Thoracic aorta (tissue), 2 donors: ENCODE measurements at regions not wholly inside any gene's neighbourhood (a gene's known extent, or its start where the extent isn't known, plus 50 kb on each side); places are given as distances from the start of the nearest gene placed in this dataset.

Source experiments
- ATAC-seq: fragments of 150-250 bp; one replicate; pipeline ENCODE4 v1.8.0; 2017; ENCODE audit warnings: low read depth; ENCODE audit not compliant: insufficient number of reproducible peaks, low FRiP score
- DNase-seq: peaks from one replicate; pipeline ENCODE4 v3.0.0-alpha.2; 2020; ENCODE audit warnings: low spot score
- H3K27ac ChIP-seq, 2 donors: fragments of 200-600 bp; sonication (generic); 1 replicate in 1 of 2; 2 replicates in 1 of 2; pipeline ENCODE4 v1.5.1; 2016; ENCODE audit warnings: mild to moderate bottlenecking in 2 of 2, moderate library complexity in 2 of 2
- H3K27me3 ChIP-seq: fragments of 200-600 bp; sonication (generic); replicated peaks from 2 replicates; pipeline ENCODE4 v1.6.0; 2016; ENCODE audit warnings: mild to moderate bottlenecking; ENCODE audit not compliant: insufficient read depth
- H3K36me3 ChIP-seq: fragments of 200-600 bp; sonication (generic); one replicate; pipeline ENCODE4 v1.5.1; 2016
- H3K4me1 ChIP-seq, 2 donors: fragments of 200-600 bp; sonication (generic); 1 replicate in 1 of 2; 2 replicates in 1 of 2; pipeline versions ENCODE4 v1.5.1 to v1.6.0; 2016; ENCODE audit warnings: low read depth in 2 of 2, mild to moderate bottlenecking in 1 of 2; ENCODE audit not compliant: control insufficient read depth in 1 of 2
- H3K4me3 ChIP-seq: fragments of 200-600 bp; sonication (generic); 2 replicates; pipeline ENCODE4 v1.5.1; 2016; ENCODE audit warnings: mild to moderate bottlenecking
- H3K9me3 ChIP-seq: fragments of 200-600 bp; sonication (generic); 2 replicates; pipeline ENCODE4 v1.5.1; 2016
- CTCF ChIP-seq: fragments of 200-600 bp; sonication (generic); IDR thresholded peaks from one replicate; pipeline ENCODE4 v1.5.1; 2019; ENCODE audit warnings: antibody characterized with exemption

GRCh38 chr12:30507576-30507975 is 188.1 kb downstream of the IPO8 start:
- Histone ChIP-seq H3K4me1 (no peaks in the 10 kb centered on the region), H3K36me3 (no peaks in the 10 kb centered on the region), H3K27ac (no peak overlapping the region), H3K27me3 (no peaks in the 10 kb centered on the region), H3K4me3 (no peak overlapping the region), H3K9me3 (no peaks in the 10 kb centered on the region)
- DNase-seq: no peak
- no peak for ATAC-seq
- no peak for TF ChIP-seq CTCF

GRCh38 chr12:30506411-30506810 is 189.3 kb downstream of the IPO8 start:
- H3K27ac ChIP-seq: no peak overlapping the region
- no peak for TF ChIP-seq CTCF
- H3K36me3 ChIP-seq: no peaks in the 10 kb centered on the region
- no peaks in the 10 kb centered on the region for H3K4me1 ChIP-seq
- no peak overlapping the region for H3K4me3 ChIP-seq
- H3K9me3 ChIP-seq: no peaks in the 10 kb centered on the region
- no peaks in the 10 kb centered on the region for H3K27me3 ChIP-seq
- no peak for DNase-seq
- no peak for ATAC-seq

GRCh38 chr12:30501718-30502117 is 194.0 kb downstream of the IPO8 start:
- Histone ChIP-seq H3K4me1 (no peaks in the 10 kb centered on the region), H3K9me3 (no peaks in the 10 kb centered on the region), H3K36me3 (no peaks in the 10 kb centered on the region), H3K4me3 (no peak overlapping the region), H3K27me3 (no peaks in the 10 kb centered on the region), H3K27ac (no peak overlapping the region)
- ATAC-seq: no peak
- no peak for DNase-seq
- TF ChIP-seq CTCF: no peak

- no peak for DNase-seq
- Histone ChIP-seq H3K36me3 (no peaks in the 10 kb centered on the region), H3K27me3 (no peaks in the 10 kb centered on the region), H3K4me3 (no peak overlapping the region), H3K9me3 (no peaks in the 10 kb centered on the region), H3K4me1 (no peaks in the 10 kb centered on the region), H3K27ac (no peak overlapping the region)
- ATAC-seq: no peak
- no peak for TF ChIP-seq CTCF
Observed at GRCh38 chr12:30500532-30500931, 195.1 kb downstream of the IPO8 start.

- no peak for ATAC-seq
- no peaks in the 10 kb centered on the region for H3K27me3 ChIP-seq
- no peaks in the 10 kb centered on the region for H3K9me3 ChIP-seq
- no peak overlapping the region for H3K27ac ChIP-seq
- no peak for DNase-seq
- no peak overlapping the region for H3K4me3 ChIP-seq
- TF ChIP-seq CTCF: no peak
- no peaks in the 10 kb centered on the region for H3K4me1 ChIP-seq
- no peaks in the 10 kb centered on the region for H3K36me3 ChIP-seq
Observed at GRCh38 chr12:30485230-30485890, 210.3 kb downstream of the IPO8 start.
